ENCODE measurements at regions not wholly inside any gene's neighbourhood (a gene's known extent, or its start where the extent isn't known, plus 50 kb on each side); places are given as distances from the start of the nearest gene placed in this dataset.

DNA sequence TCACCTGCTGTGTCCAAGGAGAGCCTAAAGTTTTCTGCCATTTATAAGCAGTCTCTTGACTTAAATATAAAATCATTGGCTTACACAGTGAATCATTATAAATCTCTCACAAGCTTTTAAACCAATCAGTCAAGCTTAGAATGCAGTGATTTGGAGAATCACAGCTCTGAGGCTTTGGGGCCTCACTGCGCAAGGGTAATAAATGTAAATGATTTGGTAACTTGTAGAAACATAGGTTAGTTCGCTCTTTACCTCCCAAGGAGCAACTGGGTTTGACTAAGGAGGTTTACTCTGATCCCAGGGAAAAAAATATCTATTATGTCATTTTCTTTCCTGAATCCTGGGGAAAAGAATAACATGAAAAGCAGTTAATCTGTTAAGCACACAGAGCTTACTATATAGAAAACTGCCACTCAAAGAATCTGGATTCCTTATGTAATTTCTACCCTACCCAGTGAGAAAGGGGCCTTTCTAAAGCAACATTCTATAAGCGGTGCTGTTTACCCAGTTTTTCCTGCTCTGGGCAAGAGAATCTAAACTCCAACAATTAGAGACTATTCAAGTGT, 128.2 kb downstream of the MZT1 start (continued):
- TF ChIP-seq, protein P1, sequence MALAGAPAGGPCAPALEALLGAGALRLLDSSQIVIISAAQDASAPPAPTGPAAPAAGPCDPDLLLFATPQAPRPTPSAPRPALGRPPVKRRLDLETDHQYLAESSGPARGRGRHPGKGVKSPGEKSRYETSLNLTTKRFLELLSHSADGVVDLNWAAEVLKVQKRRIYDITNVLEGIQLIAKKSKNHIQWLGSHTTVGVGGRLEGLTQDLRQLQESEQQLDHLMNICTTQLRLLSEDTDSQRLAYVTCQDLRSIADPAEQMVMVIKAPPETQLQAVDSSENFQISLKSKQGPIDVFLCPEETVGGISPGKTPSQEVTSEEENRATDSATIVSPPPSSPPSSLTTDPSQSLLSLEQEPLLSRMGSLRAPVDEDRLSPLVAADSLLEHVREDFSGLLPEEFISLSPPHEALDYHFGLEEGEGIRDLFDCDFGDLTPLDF (CRISPR knock-in tag; IDR thresholded peaks at IDR 0.05) = no peak
- TF ChIP-seq ZNF282 (IDR thresholded peaks at IDR 0.05; ENCODE audit: partially characterized antibody) = no peak
- no peak for TF ChIP-seq MAF1 (CRISPR knock-in tag; IDR thresholded peaks at IDR 0.05; ENCODE audit: borderline replicate concordance)
- TF ChIP-seq, protein P2, sequence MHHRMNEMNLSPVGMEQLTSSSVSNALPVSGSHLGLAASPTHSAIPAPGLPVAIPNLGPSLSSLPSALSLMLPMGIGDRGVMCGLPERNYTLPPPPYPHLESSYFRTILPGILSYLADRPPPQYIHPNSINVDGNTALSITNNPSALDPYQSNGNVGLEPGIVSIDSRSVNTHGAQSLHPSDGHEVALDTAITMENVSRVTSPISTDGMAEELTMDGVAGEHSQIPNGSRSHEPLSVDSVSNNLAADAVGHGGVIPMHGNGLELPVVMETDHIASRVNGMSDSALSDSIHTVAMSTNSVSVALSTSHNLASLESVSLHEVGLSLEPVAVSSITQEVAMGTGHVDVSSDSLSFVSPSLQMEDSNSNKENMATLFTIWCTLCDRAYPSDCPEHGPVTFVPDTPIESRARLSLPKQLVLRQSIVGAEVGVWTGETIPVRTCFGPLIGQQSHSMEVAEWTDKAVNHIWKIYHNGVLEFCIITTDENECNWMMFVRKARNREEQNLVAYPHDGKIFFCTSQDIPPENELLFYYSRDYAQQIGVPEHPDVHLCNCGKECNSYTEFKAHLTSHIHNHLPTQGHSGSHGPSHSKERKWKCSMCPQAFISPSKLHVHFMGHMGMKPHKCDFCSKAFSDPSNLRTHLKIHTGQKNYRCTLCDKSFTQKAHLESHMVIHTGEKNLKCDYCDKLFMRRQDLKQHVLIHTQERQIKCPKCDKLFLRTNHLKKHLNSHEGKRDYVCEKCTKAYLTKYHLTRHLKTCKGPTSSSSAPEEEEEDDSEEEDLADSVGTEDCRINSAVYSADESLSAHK (CRISPR knock-in tag; IDR thresholded peaks at IDR 0.05; ENCODE audit: borderline replicate concordance) = no peak
- no peak for TF ChIP-seq TCF7L2 (IDR thresholded peaks at IDR 0.05; ENCODE audit: low read depth, low read length)
- TF ChIP-seq SMAD1 (CRISPR knock-in tag; IDR thresholded peaks at IDR 0.05; ENCODE audit: borderline replicate concordance, low read depth) = no peak

DNA sequence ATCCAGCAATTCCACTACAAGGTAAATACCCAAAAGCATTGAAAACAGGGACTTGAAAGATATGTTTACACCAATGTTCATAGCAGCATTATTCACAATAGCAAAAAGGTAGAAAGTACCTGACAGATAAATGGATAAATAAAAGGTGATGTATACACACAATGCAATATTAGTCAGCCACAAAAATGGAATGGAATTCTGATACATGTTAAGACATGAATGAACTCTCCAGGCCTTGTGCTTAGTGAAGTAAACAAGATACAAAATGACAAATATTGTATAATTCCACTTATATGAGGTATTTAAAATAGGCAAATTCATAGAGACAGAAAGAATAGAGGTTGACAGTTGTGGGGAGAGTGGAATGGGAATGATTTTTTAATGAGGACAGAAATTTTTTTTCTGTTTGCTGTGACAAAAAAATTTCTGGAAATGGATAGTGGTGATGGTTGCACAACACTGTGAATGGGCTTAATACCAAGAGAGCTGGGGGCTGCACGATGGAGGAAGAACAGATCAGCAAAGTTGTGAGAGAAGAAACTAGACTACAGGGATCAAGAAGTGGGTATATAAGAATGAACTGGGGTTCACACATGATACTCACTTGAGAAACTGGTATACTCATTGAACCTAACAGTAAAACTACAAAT, 137.2 kb downstream of the MZT1 start:
- Histone ChIP-seq H3K9ac (ENCODE audit: insufficient read depth, low read depth, low read length) (no peak overlapping the region), H4K20me1 (ENCODE audit: insufficient read depth, low read length) (no peaks in the 10 kb centered on the region), H3K9me3 (ENCODE audit: low read length) (no peaks in the 10 kb centered on the region), H3K36me3 (replicated peaks in 1 of 2; ENCODE audit: control insufficient read depth in 1 of 2, insufficient read depth in 2 of 2, low read length in 2 of 2) (no peaks in the 10 kb centered on the region), H3K4me1 (ENCODE audit: insufficient read depth, low read length) (no peaks in the 10 kb centered on the region), H2AFZ (ENCODE audit: low read length) (no peak overlapping the region), H3K27me3 (ENCODE audit: control insufficient read depth in 1 of 2, insufficient read depth in 2 of 2, low read length in 2 of 2) (no peaks in the 10 kb centered on the region), H3K4me3 (replicated peaks in 1 of 3; ENCODE audit: insufficient read depth in 1 of 3, low read depth in 2 of 3, low read length in 3 of 3) (no peak overlapping the region), H3K27ac (ENCODE audit: extremely low read length, insufficient read depth, low read length) (no peak overlapping the region), H3K79me2 (ENCODE audit: insufficient read depth, low read length) (no peaks in the 10 kb centered on the region), H3K4me2 (ENCODE audit: low read depth, low read length) (no peak overlapping the region)
- no peak for ATAC-seq
- FAIRE-seq = no peak
- POLR2A ChIA-PET = no interaction called here
- intact Hi-C loops (cut with micrococcal nuclease; ENCODE audit: unreplicated experiment) = no loop called here
- 0% methylated on average over 1 of the region's 1 CpG for WGBS (ENCODE audit: low lambda C conversion rate)
- no TSS peak for BruUV-seq (replicated peaks)
- DNase-seq (ENCODE audit: low spot score) = no peak
- CTCF ChIA-PET (ENCODE audit: low intra/inter-chr PET ratio, low total read pairs) = no interaction called here
- TF ChIP-seq MAFG (CRISPR knock-in tag; IDR thresholded peaks at IDR 0.05) (no peak), ETV5 (CRISPR knock-in tag; IDR thresholded peaks at IDR 0.05; ENCODE audit: borderline replicate concordance) (no peak)
- TF ChIP-seq, protein P3, sequence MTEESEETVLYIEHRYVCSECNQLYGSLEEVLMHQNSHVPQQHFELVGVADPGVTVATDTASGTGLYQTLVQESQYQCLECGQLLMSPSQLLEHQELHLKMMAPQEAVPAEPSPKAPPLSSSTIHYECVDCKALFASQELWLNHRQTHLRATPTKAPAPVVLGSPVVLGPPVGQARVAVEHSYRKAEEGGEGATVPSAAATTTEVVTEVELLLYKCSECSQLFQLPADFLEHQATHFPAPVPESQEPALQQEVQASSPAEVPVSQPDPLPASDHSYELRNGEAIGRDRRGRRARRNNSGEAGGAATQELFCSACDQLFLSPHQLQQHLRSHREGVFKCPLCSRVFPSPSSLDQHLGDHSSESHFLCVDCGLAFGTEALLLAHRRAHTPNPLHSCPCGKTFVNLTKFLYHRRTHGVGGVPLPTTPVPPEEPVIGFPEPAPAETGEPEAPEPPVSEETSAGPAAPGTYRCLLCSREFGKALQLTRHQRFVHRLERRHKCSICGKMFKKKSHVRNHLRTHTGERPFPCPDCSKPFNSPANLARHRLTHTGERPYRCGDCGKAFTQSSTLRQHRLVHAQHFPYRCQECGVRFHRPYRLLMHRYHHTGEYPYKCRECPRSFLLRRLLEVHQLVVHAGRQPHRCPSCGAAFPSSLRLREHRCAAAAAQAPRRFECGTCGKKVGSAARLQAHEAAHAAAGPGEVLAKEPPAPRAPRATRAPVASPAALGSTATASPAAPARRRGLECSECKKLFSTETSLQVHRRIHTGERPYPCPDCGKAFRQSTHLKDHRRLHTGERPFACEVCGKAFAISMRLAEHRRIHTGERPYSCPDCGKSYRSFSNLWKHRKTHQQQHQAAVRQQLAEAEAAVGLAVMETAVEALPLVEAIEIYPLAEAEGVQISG (CRISPR knock-in tag; IDR thresholded peaks at IDR 0.05) = no peak
- in situ Hi-C loops (cut with HindIII; ENCODE audit: extremely low pct_ligation_motif_present, low pct_unique_long_range_greater_than_20kb) = no loop called here
